22Rv1 (cell line): ENCODE measurements at regions not wholly inside any gene's neighbourhood (a gene's known extent, or its start where the extent isn't known, plus 50 kb on each side); places are given as distances from the start of the nearest gene placed in this dataset.

Experiments used
- ZFX ChIP-seq: fragments of 450-650 bp; IDR thresholded peaks from 2 replicates; pipeline ENCODE4 v1.6.1; 2017; ENCODE audit warnings: antibody characterized with exemption, borderline replicate concordance
- TF ChIP-seq, protein P1 (sequence below): fragments of 450-650 bp; IDR thresholded peaks from 2 replicates; pipeline ENCODE4 v1.5.1; 2017; ENCODE audit warnings: mild to moderate bottlenecking

DNA sequence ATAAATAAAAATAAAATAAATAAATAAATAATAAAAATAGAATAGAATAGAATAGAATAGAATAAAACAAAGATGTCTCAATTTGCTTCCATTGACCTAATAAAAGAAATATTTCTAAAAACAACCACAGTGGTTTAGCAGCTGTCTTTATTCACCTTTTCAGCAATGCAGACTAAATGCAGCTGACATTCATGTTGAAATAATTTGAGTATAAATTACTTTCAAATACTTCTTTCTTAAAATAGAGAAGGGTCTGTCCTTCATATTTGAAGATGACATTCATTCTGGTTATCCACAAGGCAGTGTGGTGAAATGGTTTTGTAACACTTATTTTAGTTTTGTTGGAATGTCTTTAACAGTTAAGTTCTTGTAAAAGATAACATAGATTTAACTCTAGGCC, 469.4 kb downstream of the IRS1 start:
- TF ChIP-seq, protein P1, sequence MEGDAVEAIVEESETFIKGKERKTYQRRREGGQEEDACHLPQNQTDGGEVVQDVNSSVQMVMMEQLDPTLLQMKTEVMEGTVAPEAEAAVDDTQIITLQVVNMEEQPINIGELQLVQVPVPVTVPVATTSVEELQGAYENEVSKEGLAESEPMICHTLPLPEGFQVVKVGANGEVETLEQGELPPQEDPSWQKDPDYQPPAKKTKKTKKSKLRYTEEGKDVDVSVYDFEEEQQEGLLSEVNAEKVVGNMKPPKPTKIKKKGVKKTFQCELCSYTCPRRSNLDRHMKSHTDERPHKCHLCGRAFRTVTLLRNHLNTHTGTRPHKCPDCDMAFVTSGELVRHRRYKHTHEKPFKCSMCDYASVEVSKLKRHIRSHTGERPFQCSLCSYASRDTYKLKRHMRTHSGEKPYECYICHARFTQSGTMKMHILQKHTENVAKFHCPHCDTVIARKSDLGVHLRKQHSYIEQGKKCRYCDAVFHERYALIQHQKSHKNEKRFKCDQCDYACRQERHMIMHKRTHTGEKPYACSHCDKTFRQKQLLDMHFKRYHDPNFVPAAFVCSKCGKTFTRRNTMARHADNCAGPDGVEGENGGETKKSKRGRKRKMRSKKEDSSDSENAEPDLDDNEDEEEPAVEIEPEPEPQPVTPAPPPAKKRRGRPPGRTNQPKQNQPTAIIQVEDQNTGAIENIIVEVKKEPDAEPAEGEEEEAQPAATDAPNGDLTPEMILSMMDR: no peak
- TF ChIP-seq ZFX: no peak
